ENCODE measurements at regions not wholly inside any gene's neighbourhood (a gene's known extent, or its start where the extent isn't known, plus 50 kb on each side); places are given as distances from the start of the nearest gene placed in this dataset.

DNA sequence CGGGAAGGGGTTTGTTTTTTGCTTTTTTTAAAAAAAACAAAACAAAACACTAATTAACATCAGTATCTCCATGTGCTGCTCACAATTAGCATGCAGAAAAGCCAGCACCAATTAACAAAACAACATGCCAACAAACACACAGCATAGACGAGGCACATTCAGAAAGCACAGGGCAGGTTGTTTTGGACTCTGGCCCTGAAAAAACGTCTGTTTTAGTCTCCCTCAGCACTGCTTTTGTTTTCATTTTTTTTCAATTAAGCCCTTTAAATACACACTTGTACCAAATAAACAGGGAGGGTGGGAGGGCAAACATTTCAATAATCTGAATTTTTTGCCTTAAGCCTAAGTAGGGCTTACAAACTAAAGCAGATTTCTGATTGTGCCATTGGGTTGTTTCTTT is 309.6 kb downstream of the DTWD2 start:
- TF ChIP-seq POLR2A (IDR thresholded peaks at IDR 0.05) = no peak
- TF ChIP-seq, protein P1, sequence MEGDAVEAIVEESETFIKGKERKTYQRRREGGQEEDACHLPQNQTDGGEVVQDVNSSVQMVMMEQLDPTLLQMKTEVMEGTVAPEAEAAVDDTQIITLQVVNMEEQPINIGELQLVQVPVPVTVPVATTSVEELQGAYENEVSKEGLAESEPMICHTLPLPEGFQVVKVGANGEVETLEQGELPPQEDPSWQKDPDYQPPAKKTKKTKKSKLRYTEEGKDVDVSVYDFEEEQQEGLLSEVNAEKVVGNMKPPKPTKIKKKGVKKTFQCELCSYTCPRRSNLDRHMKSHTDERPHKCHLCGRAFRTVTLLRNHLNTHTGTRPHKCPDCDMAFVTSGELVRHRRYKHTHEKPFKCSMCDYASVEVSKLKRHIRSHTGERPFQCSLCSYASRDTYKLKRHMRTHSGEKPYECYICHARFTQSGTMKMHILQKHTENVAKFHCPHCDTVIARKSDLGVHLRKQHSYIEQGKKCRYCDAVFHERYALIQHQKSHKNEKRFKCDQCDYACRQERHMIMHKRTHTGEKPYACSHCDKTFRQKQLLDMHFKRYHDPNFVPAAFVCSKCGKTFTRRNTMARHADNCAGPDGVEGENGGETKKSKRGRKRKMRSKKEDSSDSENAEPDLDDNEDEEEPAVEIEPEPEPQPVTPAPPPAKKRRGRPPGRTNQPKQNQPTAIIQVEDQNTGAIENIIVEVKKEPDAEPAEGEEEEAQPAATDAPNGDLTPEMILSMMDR (IDR thresholded peaks at IDR 0.05) = no peak
